PC-3 (cell line): ENCODE measurements at regions not wholly inside any gene's neighbourhood (a gene's known extent, or its start where the extent isn't known, plus 50 kb on each side); places are given as distances from the start of the nearest gene placed in this dataset.

Experiments
- ATAC-seq: fragments of 200-7000 bp; cut with Tn5 transposase; 2 replicates; pipeline ENCODE4 v1.9.1; 2020; ENCODE audit warnings: mild to moderate bottlenecking, moderate library complexity
- BruUV-seq: library from RNA; stranded (reverse); fragments of 400-500 nt; replicated peaks from 2 replicates; lab custom pipeline; 2021; lab: Mats Ljungman, UMichigan
- CTCF ChIA-PET: fragments of 300-600 bp; sonication (Branson Sonifier 250); formaldehyde crosslinking; loops from one replicate; lab custom pipeline; 2022; ENCODE audit warnings: antibody characterized with exemption; lab: Charles Lee
- POLR2A ChIA-PET: fragments of 300-600 bp; sonication (Branson Sonifier 250); formaldehyde crosslinking; loops from one replicate; lab custom pipeline; 2022; ENCODE audit warnings: antibody characterized with exemption; ENCODE audit not compliant: unreplicated experiment; lab: Charles Lee
- DNase-seq: peaks from one replicate; pipeline ENCODE4 v3.0.0-alpha.2; 2015
- H2AFZ ChIP-seq: fragments of 300-600 bp; sonication (generic); 2 replicates; pipeline ENCODE4 v1.6.0; 2016; ENCODE audit warnings: antibody characterized with exemption, low read length
- H3F3A ChIP-seq: fragments of 300-600 bp; sonication (generic); one replicate; pipeline ENCODE4 v1.6.0; 2017; ENCODE audit warnings: antibody characterized with exemption, low read length, control low read depth, mild to moderate bottlenecking; ENCODE audit not compliant: unreplicated experiment
- H3K27ac ChIP-seq: fragments of 300-600 bp; sonication (generic); 2 replicates; pipeline ENCODE4 v1.5.1; 2016; ENCODE audit warnings: mild to moderate bottlenecking, low read length
- H3K27me3 ChIP-seq: fragments of 300-600 bp; sonication (generic); 2 replicates; pipeline ENCODE4 v1.6.1; 2016; ENCODE audit warnings: low read length, mixed read lengths
- H3K36me3 ChIP-seq: fragments of 300-600 bp; sonication (generic); 2 replicates; pipeline ENCODE4 v1.6.1; 2016; ENCODE audit warnings: low read depth, mixed run types, low read length, mixed read lengths
- H3K4me1 ChIP-seq: fragments of 300-600 bp; sonication (generic); 2 replicates; pipeline ENCODE4 v1.5.1; 2016; ENCODE audit warnings: low read length; ENCODE audit not compliant: insufficient read depth
- H3K4me2 ChIP-seq: fragments of 300-600 bp; sonication (generic); 2 replicates; pipeline ENCODE4 v1.6.0; 2016; ENCODE audit warnings: low read length
- H3K4me3 ChIP-seq: fragments of 300-600 bp; sonication (generic); 2 replicates; pipeline ENCODE4 v1.5.1; 2016; ENCODE audit warnings: mild to moderate bottlenecking, low read length, mixed read lengths
- H3K79me2 ChIP-seq: fragments of 300-600 bp; sonication (generic); 2 replicates; pipeline ENCODE4 v1.6.1; 2017; ENCODE audit warnings: low read length, mixed read lengths
- H3K9ac ChIP-seq: fragments of 300-600 bp; sonication (generic); 2 replicates; pipeline ENCODE4 v1.6.0; 2016; ENCODE audit warnings: mild to moderate bottlenecking, low read length
- H3K9me2 ChIP-seq: fragments of 300-600 bp; sonication (generic); replicated peaks from 2 replicates; pipeline ENCODE4 v1.6.1; 2016; ENCODE audit warnings: mixed run types, low read length, mixed read lengths
- H3K9me3 ChIP-seq: fragments of 300-600 bp; sonication (generic); 2 replicates; pipeline ENCODE4 v1.6.1; 2016; ENCODE audit warnings: low read length, mixed read lengths
- H4K20me1 ChIP-seq: fragments of 300-600 bp; sonication (generic); 2 replicates; pipeline ENCODE4 v1.6.1; 2016; ENCODE audit warnings: low read length, mixed read lengths
- EZH2 ChIP-seq: fragments of 300-600 bp; sonication (generic); IDR thresholded peaks from one replicate; pipeline ENCODE4 v1.6.1; 2017; ENCODE audit warnings: antibody characterized with exemption, mild to moderate bottlenecking, low read length; ENCODE audit not compliant: unreplicated experiment
- EZH2phosphoT487 ChIP-seq: fragments of 300-600 bp; sonication (generic); IDR thresholded peaks from 2 replicates; pipeline ENCODE4 v1.6.1; 2018; ENCODE audit warnings: mild to moderate bottlenecking, antibody characterized with exemption, low read length, borderline replicate concordance
- intact Hi-C: fragments of 100-400 bp; cut with micrococcal nuclease; formaldehyde crosslinking; loops from 2 replicates; pipeline ENCODE4 v1.9.0; 2023
- TF ChIP-seq, protein P1 (sequence below): fragments of 300-600 bp; sonication (generic); conservative IDR thresholded peaks from 2 replicates; pipeline ENCODE4 v1.5.1; 2017; ENCODE audit warnings: antibody characterized with exemption, low read depth, mild to moderate bottlenecking, low read length

DNA sequence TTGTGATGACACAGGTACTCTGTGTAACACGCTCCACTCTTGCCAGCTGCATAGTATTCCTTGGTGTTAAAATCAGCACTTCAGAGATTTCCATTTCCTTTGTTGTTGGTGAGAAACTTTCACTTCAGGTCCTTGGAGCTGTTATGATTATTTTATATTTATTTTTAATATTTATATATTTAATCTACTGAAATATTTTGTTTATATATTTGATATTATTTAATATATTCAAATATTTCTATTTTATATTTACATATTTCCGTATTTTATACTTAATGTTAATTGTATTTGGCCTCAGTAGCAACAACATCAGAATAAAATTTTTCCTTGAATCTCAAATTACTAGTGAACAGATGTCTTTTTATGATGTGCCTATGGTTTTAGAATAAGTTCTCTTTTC, 225.3 kb downstream of the MAGEB17 start:
- no TSS peak for BruUV-seq
- no peaks in the 10 kb centered on the region for H3K27me3 ChIP-seq

DNA sequence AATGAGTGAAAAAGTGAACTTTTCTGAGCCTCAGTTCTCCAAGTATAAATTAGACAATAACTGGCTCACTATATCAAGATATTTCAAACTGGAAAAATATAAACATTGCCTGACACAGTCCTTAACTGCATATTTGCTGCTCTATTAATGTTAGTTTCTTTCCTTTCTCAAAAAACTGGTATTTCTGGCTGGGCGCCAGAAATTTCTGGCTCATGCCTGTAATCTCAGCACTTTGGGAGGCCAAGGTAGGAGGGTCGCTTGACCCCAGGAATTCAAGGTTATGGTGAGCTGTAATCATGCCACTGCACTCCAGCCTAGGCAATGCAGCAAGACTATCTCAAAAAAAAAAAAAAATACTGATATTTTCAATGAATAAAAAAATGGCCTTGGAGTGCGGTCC, 227.0 kb downstream of the MAGEB17 start:
- intact Hi-C loops = no loop called here
- Histone ChIP-seq H3K4me3 (no peak overlapping the region), H3K4me2 (no peak overlapping the region), H3K27me3 (no peaks in the 10 kb centered on the region), H3K79me2 (no peaks in the 10 kb centered on the region), H3K36me3 (no peaks in the 10 kb centered on the region), H3K9ac (no peak overlapping the region), H4K20me1 (no peaks in the 10 kb centered on the region), H3K9me3 (no peaks in the 10 kb centered on the region), H3F3A (no peaks in the 10 kb centered on the region), H3K27ac (no peak overlapping the region), H2AFZ (no peak overlapping the region), H3K4me1 (no peaks in the 10 kb centered on the region), H3K9me2 (no peaks in the 10 kb centered on the region)
- no peak for DNase-seq
- TF ChIP-seq, protein P1, sequence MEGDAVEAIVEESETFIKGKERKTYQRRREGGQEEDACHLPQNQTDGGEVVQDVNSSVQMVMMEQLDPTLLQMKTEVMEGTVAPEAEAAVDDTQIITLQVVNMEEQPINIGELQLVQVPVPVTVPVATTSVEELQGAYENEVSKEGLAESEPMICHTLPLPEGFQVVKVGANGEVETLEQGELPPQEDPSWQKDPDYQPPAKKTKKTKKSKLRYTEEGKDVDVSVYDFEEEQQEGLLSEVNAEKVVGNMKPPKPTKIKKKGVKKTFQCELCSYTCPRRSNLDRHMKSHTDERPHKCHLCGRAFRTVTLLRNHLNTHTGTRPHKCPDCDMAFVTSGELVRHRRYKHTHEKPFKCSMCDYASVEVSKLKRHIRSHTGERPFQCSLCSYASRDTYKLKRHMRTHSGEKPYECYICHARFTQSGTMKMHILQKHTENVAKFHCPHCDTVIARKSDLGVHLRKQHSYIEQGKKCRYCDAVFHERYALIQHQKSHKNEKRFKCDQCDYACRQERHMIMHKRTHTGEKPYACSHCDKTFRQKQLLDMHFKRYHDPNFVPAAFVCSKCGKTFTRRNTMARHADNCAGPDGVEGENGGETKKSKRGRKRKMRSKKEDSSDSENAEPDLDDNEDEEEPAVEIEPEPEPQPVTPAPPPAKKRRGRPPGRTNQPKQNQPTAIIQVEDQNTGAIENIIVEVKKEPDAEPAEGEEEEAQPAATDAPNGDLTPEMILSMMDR = no peak
- TF ChIP-seq EZH2phosphoT487 (no peak), EZH2 (no peak)
- ChIA-PET CTCF (no interaction called here), POLR2A (no interaction called here)
- ATAC-seq = no peak
- no TSS peak for BruUV-seq

More for the DNA sequence above, 225.3 kb downstream of the MAGEB17 start:
- intact Hi-C loops = no loop called here
- ATAC-seq = no peak
- DNase-seq = no peak
- TF ChIP-seq, protein P1 = no peak
- no peak for TF ChIP-seq EZH2phosphoT487
- Histone ChIP-seq H3K9ac (no peak overlapping the region), H2AFZ (no peak overlapping the region), H3K4me2 (no peak overlapping the region), H3K79me2 (no peaks in the 10 kb centered on the region), H3K36me3 (no peaks in the 10 kb centered on the region), H3K27ac (no peak overlapping the region), H4K20me1 (no peaks in the 10 kb centered on the region), H3F3A (no peaks in the 10 kb centered on the region), H3K4me3 (no peak overlapping the region), H3K4me1 (no peaks in the 10 kb centered on the region), H3K9me3 (no peaks in the 10 kb centered on the region), H3K9me2 (no peaks in the 10 kb centered on the region)
- ChIA-PET CTCF (no interaction called here), POLR2A (no interaction called here)

DNA sequence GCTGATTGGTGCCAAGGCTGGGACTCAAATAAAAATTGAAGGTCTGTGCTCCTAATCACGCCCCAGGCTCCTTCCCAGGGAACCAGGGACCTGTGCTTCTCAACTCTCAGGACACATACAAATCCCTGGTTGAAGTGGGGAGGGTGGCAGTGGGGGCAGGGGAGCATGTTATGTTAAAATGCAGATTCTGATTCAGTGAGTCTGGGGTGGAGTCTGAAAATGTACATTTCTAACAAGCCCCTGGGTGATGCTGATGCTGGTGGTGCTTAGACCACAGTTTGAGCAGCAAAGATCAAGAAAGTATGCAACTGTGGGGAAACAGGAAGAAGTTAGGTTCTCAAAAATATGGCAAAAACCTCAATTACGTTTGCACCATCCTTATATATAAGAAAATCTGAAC, 236.5 kb downstream of the MAGEB17 start:
- no peak for ATAC-seq
- Histone ChIP-seq H3K27me3 (no peaks in the 10 kb centered on the region), H3K9me2 (no peaks in the 10 kb centered on the region), H3K36me3 (no peaks in the 10 kb centered on the region), H3K4me2 (no peak overlapping the region), H3K9ac (no peak overlapping the region), H3K4me1 (no peaks in the 10 kb centered on the region), H3K79me2 (no peaks in the 10 kb centered on the region), H3K4me3 (no peak overlapping the region), H3F3A (no peaks in the 10 kb centered on the region), H4K20me1 (no peaks in the 10 kb centered on the region), H3K9me3 (no peaks in the 10 kb centered on the region), H3K27ac (no peak overlapping the region), H2AFZ (no peak overlapping the region)
- no TSS peak for BruUV-seq
- CTCF ChIA-PET = no interaction called here
- DNase-seq = no peak
- POLR2A ChIA-PET = no interaction called here
- TF ChIP-seq, protein P1 = no peak
- TF ChIP-seq EZH2phosphoT487 = no peak
- TF ChIP-seq EZH2 = no peak
- intact Hi-C loops = no loop called here
